Activated CD4-positive, alpha-beta T cell treated with anti-CD3 and anti-CD28 coated beads, Interleukin-2, amount 50 U/mL, for 16 hours (primary cell): ENCODE measurements at regions not wholly inside any gene's neighbourhood (a gene's known extent, or its start where the extent isn't known, plus 50 kb on each side); places are given as distances from the start of the nearest gene placed in this dataset.

Experiments used
- DNase-seq: peaks from one replicate; pipeline ENCODE4 v3.0.0-alpha.2; 2020

DNA sequence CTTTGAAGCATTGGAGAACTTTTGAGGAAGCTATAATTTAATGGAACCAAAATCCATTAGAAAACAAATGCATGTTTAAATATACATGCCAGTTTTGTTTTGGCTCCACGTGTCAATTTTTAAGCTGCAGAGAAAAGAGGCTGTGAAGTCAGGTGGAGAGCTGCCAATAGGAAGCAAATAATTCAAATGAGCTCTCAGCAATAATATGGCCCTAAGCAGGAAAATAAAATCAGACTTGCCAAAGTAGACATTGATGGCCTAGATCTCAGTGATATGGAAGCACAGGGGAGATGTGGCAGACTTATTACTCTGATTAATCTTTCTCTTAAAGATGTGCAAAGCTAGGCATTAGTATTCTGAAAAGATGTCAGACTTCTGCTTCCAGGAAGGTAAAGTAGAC lies 769.8 kb upstream of the NDST4 start:
- DNase-seq = no peak

DNA sequence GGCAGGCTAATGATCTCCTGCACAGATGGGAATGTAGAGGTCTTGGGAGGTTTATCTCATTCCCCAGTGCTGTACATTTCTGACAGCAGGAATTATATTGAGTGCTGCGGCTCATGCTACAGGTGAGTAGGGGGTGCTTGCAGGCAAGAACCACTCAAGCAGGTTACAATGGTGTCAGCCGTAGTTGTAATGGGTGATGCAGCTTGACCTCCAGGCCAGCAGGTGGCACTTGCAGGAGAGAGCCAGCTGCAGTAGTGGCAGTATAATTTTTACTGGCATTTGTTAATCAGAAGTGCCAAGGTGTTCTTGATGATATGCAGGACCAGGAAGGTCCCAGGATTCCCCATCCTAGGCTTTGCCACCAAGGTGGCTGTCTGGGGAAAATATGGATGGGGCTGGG lies 759.6 kb upstream of the NDST4 start:
- DNase-seq = no peak

DNA sequence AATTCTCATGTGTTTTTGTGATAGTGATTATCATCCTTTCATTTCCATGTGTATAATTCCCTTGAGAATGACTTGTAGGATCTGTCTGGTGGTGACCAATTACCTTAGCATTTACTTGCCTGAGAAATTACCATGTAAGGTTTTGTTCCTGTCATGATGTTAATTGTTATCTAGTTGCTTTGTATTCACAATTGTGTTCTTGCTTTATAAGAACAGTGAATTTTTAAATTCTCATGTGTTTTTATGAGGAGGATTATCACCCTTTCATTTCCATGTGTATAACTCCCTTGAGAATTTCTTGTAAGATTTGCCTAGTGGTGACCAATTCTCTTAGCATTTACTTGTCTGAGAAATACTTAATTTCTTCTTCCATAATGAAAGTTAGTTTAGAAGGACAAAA lies 758.2 kb upstream of the NDST4 start:
- no peak for DNase-seq

DNA sequence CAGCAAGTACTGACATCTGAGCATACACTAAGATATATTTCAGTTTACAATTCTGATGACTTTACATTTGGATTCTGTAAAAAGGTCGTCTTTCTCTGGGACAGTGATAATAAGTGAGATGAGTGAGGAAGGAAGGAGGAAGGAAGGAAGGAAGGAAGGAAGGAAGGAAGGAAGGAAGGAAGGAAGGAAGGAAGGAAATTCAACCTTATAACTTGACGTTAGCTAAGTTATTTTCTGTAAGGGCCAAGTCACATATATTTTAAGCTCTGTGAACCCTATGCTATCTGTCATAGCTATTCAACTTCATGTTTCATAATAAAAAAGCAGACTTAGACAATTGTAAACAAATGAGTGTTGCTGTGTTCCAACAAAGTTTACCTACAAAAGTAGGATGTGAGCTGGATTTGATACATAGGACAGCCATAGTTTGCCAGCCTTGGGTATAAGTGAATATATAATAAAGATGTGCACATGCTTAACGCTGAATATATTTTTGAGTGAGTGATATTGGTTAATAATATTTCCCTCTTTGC lies 753.0 kb upstream of the NDST4 start:
- DNase-seq = no peak

DNA sequence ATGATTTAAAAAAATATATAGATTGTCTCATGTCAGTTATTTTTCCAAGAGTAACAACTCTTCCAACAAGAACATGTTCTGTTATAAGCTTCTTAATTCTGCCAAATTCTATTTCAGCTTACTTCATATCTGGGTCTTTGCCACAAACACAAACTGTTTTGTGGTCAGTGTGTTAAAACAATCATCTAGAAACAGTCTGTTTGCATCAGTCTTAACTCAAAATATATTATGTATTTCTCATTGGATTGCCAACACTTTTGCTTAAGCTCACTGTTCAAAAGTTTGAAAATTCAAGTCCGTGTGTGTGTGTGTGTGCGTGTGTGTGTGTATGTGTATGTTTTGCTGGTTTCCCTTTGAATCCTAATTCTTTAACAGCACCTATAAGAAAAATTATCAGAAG lies 752.3 kb upstream of the NDST4 start:
- no peak for DNase-seq

DNA sequence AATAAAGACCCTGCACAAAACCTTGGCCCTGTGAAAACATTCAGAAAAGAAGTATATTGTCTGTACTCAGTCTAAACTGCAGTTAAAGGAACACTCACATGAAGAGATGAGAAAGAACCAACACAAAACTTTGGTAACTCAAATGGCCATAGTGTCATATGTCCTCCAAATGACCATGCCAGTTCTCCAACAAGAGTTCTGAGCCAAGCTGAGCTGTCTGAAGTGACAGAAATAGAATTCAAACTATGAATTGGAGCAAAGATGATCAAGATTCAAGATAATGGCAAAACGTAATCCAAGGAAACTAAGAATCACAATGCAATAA lies 739.3 kb upstream of the NDST4 start:
- no peak for DNase-seq

DNA sequence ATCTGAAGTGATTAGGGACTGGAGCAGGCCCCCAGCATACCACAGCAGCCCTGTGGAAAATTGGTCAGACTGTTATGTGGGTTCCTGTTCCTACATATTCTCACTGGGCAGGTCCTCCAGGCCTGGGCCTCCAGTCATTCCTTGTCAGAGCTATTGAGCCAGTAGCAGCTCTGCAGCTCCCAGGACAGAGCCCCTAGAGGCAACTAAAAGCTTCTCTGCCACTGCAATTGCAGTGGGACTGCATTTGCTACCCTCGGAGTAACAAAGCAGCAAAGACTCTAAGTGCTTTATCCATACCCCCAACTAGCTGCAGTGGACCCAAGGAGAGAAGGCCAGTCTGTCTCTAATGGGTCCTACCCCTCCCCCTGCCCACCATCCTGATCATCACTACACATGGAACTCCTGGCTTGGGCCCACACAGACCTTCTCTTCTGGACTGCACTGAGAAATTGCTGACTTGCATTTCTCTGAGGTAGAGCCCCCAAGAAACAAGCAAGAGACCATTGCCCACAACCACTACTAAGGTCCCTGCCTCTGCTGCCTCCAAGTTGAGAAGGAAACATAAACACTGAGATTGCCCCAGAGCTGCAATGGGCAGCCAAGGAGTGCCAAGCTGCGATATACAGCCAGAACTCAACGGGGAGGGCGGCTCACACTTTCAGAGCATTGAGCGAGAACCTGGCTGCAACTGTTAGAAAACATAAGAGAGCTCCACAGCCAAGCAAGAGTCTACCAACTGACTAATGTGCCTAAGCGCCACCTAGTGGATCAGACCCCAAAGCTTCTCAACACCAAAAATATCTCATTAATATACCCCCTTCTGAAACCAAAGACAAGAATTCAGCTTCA lies 738.7 kb upstream of the NDST4 start:
- peak; percentile 34 for DNase-seq

DNA sequence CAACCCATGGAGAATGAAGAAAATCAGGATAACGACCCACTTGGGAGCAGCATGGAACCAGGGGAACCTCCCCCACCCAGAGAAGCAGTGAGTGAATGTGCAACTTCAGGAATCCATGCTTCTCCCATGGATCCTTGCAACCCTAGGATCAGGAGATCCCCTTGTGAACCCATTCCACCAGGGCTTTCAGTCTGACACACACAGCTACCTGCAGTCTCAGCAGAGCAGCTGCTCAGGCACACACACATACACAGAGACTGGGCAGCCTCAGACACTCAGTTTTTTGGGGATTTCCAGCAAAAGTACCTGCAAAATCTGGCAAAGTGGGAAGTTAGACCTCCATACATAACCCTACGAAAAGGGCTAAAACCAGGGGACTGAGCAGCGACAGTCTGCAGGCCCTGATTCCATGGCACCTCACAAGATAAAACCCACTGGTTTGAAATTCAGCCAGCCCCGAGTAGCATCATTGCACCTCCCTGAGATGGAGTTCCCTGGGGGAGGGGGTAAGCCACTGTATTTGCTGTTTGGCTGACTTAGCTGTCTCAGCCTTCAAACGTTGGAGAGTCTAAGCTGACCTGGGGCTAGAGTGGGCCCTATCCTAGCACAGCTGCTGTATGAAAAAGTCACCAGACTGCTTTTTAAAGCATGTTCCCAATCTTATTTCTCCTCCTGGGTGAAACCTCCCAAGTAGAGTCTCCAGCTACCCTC lies 737.5 kb upstream of the NDST4 start:
- no peak for DNase-seq

DNA sequence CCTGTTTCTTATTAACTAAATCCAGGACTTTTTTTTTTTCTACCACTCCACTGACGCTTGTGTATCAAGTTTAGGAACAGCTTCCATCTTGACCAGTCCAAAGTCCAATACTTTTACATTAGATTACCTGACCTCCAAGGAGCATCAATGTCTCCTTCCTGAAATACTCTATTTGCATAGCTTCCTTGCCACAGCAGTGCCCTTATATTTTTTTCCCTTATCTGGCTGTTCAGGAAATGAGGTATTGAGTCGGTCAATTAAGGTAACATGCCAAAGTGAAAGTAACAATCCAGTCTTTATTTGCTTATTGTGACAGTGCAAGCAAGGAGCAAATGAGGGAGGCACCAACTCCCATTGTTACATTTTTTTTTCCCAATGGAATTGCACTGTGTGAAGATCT lies 730.8 kb upstream of the NDST4 start:
- no peak for DNase-seq

DNA sequence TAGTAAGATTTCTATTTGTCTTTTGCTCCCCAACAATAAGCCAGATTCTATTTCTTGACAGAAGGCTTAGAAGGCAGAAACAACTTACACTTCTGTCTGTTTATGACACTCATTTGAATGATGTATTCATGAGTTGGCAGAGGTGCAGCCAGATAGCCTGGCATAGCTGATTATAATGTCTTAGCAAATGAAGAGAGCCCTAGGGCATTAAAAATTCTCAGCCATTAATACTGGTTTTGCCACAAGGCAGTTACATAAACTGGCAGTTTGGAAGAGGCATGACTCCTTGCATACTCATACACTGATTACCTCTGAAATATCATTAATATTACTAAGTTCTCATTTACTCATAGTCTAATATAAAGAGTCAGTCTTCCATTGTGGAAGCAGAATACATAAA lies 728.5 kb upstream of the NDST4 start:
- DNase-seq = no peak

DNA sequence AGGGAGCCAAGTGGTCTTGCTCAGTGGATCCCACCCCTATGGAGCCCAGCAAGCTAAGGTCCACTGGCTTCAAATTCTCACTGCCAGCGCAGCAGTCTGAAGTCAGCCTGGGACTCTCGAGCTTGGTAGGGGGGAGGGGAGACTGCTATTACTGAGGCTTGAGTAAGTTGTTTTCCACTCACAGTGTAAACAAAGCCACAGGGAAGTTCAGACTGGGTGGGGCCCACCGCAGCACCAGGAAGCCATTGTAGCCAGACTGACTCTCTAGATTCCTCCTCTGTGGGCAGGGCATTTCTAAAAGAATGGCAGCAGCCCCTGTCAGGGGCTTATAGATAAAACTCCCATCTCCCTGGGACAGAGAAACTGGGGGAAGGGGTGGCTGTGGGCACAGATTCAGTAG lies 721.0 kb upstream of the NDST4 start:
- DNase-seq = no peak

DNA sequence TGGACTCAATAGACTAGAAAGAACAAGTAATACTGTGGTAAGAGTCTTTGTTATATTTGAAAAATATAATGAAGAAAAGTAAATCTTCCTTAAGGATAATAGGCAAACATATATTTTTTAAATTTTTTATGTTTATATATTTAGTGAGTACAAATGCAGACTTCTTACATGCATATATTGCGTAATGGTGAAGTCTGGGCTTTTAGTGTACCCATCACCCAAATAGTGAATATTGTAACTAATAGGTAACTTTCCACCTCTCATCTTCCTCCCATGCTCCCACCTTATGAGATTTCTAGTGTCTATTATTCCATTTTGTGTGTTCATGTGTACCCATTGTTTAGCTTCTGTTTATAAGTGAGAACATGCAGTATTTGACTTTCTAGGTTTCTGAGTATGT lies 711.2 kb upstream of the NDST4 start:
- DNase-seq = no peak

DNA sequence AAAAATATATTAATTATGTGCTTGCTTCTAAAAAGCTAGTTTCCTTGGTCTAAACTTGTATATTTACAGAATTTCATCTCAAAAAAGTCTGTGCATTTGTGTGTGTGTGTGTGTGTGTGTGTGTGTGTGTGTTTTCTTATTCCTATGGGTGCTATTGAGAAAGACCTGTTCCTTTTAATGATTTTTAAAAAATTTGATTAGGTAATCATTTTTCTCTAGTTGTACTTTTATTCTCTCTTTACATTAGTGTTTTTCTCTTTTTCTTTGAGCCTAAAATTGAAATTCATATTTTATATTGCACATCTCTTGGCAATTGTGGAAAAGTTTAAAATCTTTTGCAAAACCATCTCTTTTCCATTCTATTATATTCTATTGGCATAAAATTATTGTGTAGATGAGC lies 690.4 kb upstream of the NDST4 start:
- no peak for DNase-seq

DNA sequence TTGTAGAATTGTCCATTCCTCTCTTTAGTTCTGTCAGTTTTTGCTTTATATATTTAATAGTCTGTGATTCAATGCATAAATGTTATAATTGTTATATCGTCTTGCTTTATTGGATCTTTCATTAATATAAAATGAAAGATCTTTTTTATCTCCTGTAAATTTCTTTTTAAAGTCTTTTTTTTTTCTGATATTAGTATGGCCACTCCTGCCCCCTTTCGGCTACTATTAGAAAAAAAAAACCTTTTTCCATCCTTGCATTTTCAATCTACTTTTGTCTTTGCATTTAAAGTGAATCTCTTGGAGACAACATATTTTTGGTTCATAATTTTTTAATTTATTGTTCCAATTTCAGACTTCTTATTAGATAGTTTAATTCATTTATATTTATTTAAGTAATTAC lies 677.4 kb upstream of the NDST4 start:
- DNase-seq = no peak

DNA sequence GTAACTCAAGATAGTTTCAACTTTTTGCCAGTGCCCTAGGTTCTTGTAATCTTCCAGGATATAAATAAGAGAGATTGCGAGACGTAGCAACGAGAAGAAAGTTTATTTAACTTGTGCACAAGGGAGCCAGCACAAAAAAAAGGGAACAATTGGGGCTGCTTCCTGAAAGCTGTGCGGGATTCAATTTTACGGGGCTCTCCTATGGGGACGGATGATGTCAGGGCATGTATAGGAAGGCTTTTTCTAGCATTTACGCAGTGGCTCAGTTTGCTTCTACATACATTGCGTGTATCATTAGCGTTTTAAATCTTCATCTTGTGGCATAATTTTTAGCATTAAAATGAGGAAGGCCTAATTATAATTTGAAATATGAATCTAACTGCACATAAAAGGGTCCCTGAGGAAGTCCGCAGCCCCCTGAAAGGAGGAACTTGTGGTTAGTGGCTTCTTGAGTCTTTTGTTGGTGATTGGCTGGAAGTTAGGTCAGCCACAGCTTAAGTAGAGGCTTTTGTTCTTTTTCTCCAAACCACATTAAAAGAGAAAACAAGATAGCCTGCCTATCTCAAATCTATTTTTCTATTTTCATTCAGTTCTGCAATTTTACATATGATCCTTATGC lies 668.2 kb upstream of the NDST4 start:
- DNase-seq = no peak

DNA sequence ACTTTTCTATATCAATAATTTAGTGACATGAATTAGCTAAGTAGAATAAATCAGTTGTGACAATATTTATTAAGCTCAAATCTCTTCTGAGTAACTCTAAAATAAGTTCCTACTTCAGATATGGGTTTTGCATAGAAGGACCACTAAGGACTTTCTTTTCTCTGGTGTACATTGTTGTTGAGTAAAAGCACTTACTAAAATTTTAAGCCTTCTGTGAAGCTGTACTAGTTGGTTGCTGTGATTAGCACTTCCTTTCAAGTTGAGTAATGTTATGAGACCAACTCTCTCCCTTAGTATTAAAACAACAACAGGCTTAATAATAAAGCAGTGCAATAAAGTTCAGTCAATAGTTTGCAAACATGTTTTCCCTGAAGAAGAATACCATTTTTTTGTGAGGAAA lies 667.4 kb upstream of the NDST4 start:
- no peak for DNase-seq

DNA sequence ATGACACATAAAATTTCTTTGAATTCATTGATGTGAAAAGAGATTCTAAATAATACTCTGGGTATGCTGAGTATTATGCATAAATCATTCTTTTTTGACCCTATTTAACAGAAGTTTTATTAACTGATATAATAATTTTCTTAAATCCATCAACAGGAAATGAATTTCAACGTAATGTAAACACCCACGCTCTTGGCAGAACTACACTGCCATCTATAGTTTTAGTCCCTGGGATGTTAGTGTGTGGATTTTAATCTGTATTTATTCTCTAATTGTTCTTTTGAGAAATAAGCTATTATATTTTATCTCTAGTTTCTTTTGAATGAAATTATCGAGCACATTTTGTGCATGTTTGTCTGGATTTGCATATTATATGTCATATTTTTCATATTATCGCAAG lies 666.8 kb upstream of the NDST4 start:
- DNase-seq = no peak

DNA sequence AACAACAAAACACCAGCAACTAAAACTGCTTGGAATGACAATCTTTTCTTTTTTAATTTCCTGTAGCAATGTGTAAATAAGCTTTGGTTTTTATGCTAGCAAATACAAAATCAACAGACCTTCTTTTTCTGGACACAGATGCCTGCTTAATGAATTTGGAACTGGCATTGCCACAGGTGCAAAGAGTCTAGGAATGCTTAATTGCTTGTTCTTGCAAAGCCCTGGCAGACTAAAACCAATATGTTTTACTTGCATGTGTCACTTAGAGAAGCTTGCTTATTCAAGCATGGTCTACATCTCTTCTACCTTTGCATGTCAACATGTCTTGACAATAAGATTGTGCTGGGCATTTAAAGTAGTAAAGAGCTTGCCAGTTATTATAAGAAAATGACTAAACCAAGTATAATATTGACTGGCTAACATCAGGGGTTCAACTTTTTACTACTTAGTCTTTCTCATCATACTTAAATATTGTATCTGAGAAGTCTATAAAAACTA lies 656.7 kb upstream of the NDST4 start:
- DNase-seq = no peak

DNA sequence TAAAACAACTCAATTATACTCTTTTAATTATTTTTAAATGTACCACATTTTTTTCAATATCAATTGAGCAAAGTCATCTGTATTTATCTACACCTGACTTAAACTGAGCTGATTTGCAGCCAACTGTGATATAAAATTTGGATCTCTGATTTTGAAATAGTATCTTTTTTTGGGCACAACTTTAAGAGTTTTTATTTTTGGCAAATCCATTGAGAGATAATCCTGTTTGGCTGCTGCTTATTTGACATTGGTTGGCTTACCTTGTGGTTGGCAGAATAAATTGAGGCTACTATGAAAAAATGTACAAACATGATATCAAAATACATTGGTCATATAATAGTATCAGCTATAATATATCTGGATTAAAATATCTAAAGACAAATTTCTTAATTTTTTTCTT lies 656.0 kb upstream of the NDST4 start:
- no peak for DNase-seq

DNA sequence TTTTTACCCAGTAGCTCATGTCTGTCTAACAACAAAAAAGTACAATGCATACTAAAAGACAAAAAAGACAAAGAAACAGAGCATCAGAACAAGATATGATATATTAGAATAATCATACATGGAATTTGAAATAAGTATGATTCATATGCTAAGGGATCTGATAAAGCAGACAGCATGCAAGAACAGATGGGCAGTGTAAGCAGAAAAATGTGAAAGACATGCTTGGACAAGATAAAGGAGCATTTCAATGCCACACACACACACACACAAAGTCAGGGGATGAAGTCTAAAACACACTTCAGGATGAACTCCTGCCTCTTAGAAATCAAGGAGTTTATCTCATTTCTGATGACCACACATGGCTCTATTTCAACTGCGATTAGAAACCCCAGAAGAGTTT lies 649.6 kb upstream of the NDST4 start:
- no peak for DNase-seq

DNA sequence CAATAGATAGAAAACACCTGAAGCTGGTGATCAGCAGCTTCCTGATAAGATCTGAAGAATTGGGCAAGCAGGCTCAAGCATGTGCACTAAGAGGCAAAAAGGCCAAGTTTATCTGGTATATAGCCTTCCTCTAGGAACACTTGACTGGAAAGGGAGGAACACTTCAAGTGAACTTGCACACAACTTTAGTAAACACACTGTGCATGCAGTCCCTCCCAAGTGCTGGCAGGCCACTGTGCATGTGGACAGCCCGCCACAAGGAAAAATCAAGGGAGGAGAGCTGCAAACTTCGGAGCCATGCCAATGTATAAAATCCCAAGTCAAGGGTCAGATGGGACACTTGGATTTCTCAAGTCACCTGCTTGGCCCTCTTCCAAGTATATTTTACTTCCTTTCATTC lies 645.8 kb upstream of the NDST4 start:
- no peak for DNase-seq

DNA sequence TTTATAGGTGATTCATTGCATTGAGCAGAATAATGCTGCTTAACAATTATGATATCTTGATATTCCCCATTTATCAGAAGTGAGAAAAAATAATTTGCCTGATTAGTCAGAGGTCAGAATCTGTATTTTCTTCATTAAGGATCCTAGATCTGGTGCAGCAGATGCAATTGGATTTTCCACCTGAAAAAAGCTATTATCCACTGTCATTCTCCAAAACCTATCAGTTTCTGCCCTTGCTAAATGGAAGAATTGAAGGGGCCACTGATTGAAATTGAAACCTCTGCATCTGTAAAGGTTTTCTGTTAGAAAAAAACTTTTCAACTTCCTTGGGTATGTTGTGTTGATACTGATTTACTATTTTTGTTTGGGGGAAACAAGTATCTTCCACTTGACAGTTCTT lies 636.0 kb upstream of the NDST4 start:
- no peak for DNase-seq

DNA sequence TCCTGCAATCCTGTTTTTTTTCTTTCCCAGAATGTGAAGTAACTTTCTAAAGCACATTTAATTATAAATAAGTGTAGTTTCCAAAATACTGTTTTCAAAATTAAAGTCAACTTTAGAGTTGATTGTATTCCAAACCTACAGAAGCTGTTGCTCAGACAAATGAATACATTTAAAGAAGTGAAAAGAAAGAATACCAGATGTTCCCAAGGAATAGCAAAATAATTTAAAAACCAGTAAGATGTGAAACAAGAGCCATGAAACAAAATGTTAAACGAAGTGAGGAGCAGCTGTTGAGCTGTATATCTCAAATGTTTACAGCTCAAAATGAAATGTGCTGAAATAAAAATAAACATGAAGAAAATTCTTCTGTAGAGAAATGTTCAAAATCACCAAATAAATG lies 627.4 kb upstream of the NDST4 start:
- no peak for DNase-seq

DNA sequence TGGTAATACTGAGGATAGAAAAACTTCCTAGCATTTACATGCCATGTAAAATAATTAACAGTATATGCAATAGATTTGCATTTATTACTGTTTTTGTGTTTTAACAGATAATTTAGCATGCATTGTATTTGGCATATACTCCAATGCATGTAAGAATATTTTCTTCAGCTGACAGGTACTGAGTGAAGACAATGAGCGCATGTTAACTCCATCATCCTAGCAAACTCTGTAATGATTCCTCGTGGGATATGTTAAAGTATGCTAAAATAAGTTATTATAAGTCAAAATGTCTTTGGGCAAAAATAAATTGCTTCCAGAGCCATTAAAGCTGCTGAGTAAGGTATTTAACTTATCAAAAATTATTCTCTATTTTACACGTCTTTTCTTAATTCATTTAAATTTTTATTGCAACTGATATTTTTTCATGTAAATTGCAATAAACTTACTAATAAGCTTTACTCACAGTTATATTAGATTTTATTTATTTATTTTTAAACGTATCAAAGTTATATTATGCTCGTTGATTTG lies 616.4 kb upstream of the NDST4 start:
- no peak for DNase-seq
